H7 (cell line): ENCODE measurements at regions not wholly inside any gene's neighbourhood (a gene's known extent, or its start where the extent isn't known, plus 50 kb on each side); places are given as distances from the start of the nearest gene placed in this dataset.
A peak's percentile ranks its signal among the peaks of the same experiment; 100 is the strongest.
"Not testable (repeated sequence)": the region's sequence is repeated elsewhere in the genome, so short reads cannot be mapped to it uniquely, and the experiment has no call there.

Experiments
- DNase-seq: peaks from one replicate; pipeline ENCODE4 v3.0.0; 2012
- H3K27me3 ChIP-seq: 2 replicates; pipeline ENCODE4 v1.6.0; 2011; ENCODE audit warnings: mild to moderate bottlenecking, low read length; ENCODE audit not compliant: control insufficient read depth, insufficient read depth
- H3K36me3 ChIP-seq: replicated peaks from 2 replicates; pipeline ENCODE4 v1.5.1; 2011; ENCODE audit warnings: low read length; ENCODE audit not compliant: control insufficient read depth, insufficient read depth
- H3K4me3 ChIP-seq: 2 replicates; pipeline ENCODE4 v1.5.1; 2011; ENCODE audit warnings: low read depth, mild to moderate bottlenecking, control low read depth, low read length, moderate library complexity; ENCODE audit not compliant: insufficient read depth

- not testable (repeated sequence) for H3K36me3 ChIP-seq, DNase-seq, H3K27me3 ChIP-seq, H3K4me3 ChIP-seq
These were observed 1085.6 kb upstream of the FANCL start for GRCh38 chr2:59326581-59327365.

- no peak overlapping the region for H3K4me3 ChIP-seq
These were observed 1081.7 kb upstream of the FANCL start for GRCh38 chr2:59322870-59323269.

GRCh38 chr2:59322005-59322404 is 1080.9 kb upstream of the FANCL start:
- no peaks in the 10 kb centered on the region for H3K36me3 ChIP-seq
- peak; percentile 9 for DNase-seq
- no peaks in the 10 kb centered on the region for H3K27me3 ChIP-seq
- no peak overlapping the region for H3K4me3 ChIP-seq

More at GRCh38 chr2:59322870-59323269, 1081.7 kb upstream of the FANCL start:
- DNase-seq = no peak
- no peaks in the 10 kb centered on the region for H3K27me3 ChIP-seq
- H3K36me3 ChIP-seq = no peaks in the 10 kb centered on the region

GRCh38 chr2:59314031-59314766 is 1073.1 kb upstream of the FANCL start:
- H3K27me3 ChIP-seq = no peaks in the 10 kb centered on the region
- H3K4me3 ChIP-seq = no peak overlapping the region
- no peak for DNase-seq
- H3K36me3 ChIP-seq = no peaks in the 10 kb centered on the region

- Histone ChIP-seq H3K27me3 (no peaks in the 10 kb centered on the region), H3K4me3 (no peak overlapping the region), H3K36me3 (no peaks in the 10 kb centered on the region)
- peak; percentile 1 for DNase-seq
These were observed 1072.1 kb upstream of the FANCL start for GRCh38 chr2:59312967-59313940.

- no peaks in the 10 kb centered on the region for H3K27me3 ChIP-seq
- H3K36me3 ChIP-seq = no peaks in the 10 kb centered on the region
- no peak overlapping the region for H3K4me3 ChIP-seq
- no peak for DNase-seq
These were observed 1070.9 kb upstream of the FANCL start for GRCh38 chr2:59312029-59312428.

GRCh38 chr2:59308108-59308507 is 1067.0 kb upstream of the FANCL start:
- no peak overlapping the region for H3K4me3 ChIP-seq
- no peaks in the 10 kb centered on the region for H3K36me3 ChIP-seq
- no peaks in the 10 kb centered on the region for H3K27me3 ChIP-seq
- DNase-seq = no peak

GRCh38 chr2:59307196-59307595 is 1066.1 kb upstream of the FANCL start:
- Histone ChIP-seq H3K36me3 (no peaks in the 10 kb centered on the region), H3K27me3 (no peaks in the 10 kb centered on the region)

GRCh38 chr2:59303272-59303671 is 1062.1 kb upstream of the FANCL start:
- DNase-seq = no peak
- Histone ChIP-seq H3K36me3 (no peaks in the 10 kb centered on the region), H3K4me3 (no peak overlapping the region), H3K27me3 (no peaks in the 10 kb centered on the region)

More at GRCh38 chr2:59307196-59307595, 1066.1 kb upstream of the FANCL start:
- no peak for DNase-seq
- no peak overlapping the region for H3K4me3 ChIP-seq

GRCh38 chr2:59302683-59303082 is 1061.6 kb upstream of the FANCL start:
- DNase-seq = no peak
- no peaks in the 10 kb centered on the region for H3K27me3 ChIP-seq
- H3K4me3 ChIP-seq = no peak overlapping the region
- no peaks in the 10 kb centered on the region for H3K36me3 ChIP-seq

- Histone ChIP-seq H3K36me3 (no peaks in the 10 kb centered on the region), H3K4me3 (no peak overlapping the region), H3K27me3 (no peaks in the 10 kb centered on the region)
- peak; percentile 32 for DNase-seq
These were observed 1060.6 kb upstream of the FANCL start for GRCh38 chr2:59301466-59302402.

GRCh38 chr2:59297816-59298215 is 1056.7 kb upstream of the FANCL start:
- no peak for DNase-seq
- no peaks in the 10 kb centered on the region for H3K27me3 ChIP-seq
- no peak overlapping the region for H3K4me3 ChIP-seq

GRCh38 chr2:59296279-59296678 is 1055.2 kb upstream of the FANCL start:
- Histone ChIP-seq H3K27me3 (no peaks in the 10 kb centered on the region), H3K4me3 (no peak overlapping the region), H3K36me3 (no peaks in the 10 kb centered on the region)
- no peak for DNase-seq

More at GRCh38 chr2:59297816-59298215, 1056.7 kb upstream of the FANCL start:
- no peaks in the 10 kb centered on the region for H3K36me3 ChIP-seq
